Stomach smooth muscle (tissue), 2 donors: ENCODE measurements at regions not wholly inside any gene's neighbourhood (a gene's known extent, or its start where the extent isn't known, plus 50 kb on each side); places are given as distances from the start of the nearest gene placed in this dataset.

Source experiments
- H3K27ac ChIP-seq: one replicate; pipeline ENCODE4 v1.7.0; 2013; ENCODE audit warnings: mild to moderate bottlenecking, low read length, inconsistent platforms
- H3K27me3 ChIP-seq, 2 donors: one replicate each; pipeline ENCODE4 v1.7.0; 2013; ENCODE audit warnings: low read length in 2 of 2; ENCODE audit not compliant: insufficient read depth in 2 of 2, control insufficient read depth in 1 of 2
- H3K36me3 ChIP-seq, 2 donors: one replicate each; pipeline ENCODE4 v1.7.0; 2013; ENCODE audit warnings: low read length in 2 of 2; ENCODE audit not compliant: control insufficient read depth in 2 of 2, insufficient read depth in 2 of 2
- H3K4me1 ChIP-seq: one replicate; pipeline ENCODE4 v1.7.0; 2013; ENCODE audit warnings: low read length; ENCODE audit not compliant: control insufficient read depth, insufficient read depth
- H3K4me3 ChIP-seq, 2 donors: one replicate each; pipeline ENCODE4 v1.7.0; 2013; ENCODE audit warnings: low read length in 2 of 2
- H3K9ac ChIP-seq, 2 donors: one replicate each; pipeline ENCODE4 v1.7.0; 2013; ENCODE audit warnings: low read length in 2 of 2, mild to moderate bottlenecking in 1 of 2
- H3K9me3 ChIP-seq, 2 donors: one replicate each; pipeline ENCODE4 v1.7.0; 2013; ENCODE audit warnings: low read length in 2 of 2; ENCODE audit not compliant: control insufficient read depth in 2 of 2
- donor health status: healthy.
- donor health status: Pancreatic carcinoma.

DNA sequence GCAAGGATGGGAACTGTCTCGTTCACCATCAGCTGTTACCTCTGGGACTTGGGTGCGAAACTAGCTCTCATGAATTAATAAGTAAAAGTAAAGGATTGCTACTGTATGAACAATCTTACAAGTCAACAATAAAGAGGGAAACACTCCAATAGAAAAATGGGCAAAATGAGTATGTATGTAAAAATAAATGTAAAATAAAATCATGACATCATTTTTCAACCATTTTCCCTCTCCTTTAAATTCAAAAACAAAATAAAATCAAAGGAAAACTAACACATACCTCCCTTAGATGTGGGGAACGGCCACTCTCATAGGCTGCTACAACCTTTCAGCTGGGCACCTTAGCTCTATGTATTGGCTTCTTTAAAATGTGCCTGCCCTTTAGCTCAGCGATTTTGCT, 389.7 kb upstream of the ARID1B start:
- Histone ChIP-seq H3K36me3 (no peaks in the 10 kb centered on the region), H3K9me3 (no peaks in the 10 kb centered on the region), H3K4me1 (no peaks in the 10 kb centered on the region), H3K9ac (no peak overlapping the region), H3K4me3 (no peak overlapping the region), H3K27ac (no peak overlapping the region), H3K27me3 (peaks cover 0 to 2% of the 10 kb centered on the region in 2 donors)

DNA sequence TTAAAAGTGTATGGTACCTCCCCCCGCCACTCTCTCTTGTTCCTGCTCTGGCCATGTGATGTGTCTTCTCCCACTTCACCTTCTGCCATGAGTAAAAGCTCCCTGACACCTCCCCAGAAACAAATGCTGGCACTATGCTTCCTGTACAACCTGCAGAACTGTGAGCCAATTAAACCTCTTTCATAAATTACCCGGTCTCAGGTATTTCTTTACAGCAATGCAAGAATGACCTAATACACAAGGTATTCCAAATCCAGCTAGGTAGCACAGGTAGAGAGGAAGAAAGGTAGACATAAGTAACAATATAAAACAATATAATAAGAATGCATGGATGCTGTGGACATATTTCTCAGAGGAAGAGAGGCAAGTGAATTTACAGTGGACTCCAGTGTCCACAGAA, 394.1 kb upstream of the ARID1B start:
- Histone ChIP-seq H3K36me3 (no peaks in the 10 kb centered on the region), H3K9ac (no peak overlapping the region), H3K27ac (no peak overlapping the region), H3K9me3 (no peaks in the 10 kb centered on the region), H3K4me1 (no peaks in the 10 kb centered on the region), H3K27me3 (no peaks in the 10 kb centered on the region), H3K4me3 (no peak overlapping the region)

DNA sequence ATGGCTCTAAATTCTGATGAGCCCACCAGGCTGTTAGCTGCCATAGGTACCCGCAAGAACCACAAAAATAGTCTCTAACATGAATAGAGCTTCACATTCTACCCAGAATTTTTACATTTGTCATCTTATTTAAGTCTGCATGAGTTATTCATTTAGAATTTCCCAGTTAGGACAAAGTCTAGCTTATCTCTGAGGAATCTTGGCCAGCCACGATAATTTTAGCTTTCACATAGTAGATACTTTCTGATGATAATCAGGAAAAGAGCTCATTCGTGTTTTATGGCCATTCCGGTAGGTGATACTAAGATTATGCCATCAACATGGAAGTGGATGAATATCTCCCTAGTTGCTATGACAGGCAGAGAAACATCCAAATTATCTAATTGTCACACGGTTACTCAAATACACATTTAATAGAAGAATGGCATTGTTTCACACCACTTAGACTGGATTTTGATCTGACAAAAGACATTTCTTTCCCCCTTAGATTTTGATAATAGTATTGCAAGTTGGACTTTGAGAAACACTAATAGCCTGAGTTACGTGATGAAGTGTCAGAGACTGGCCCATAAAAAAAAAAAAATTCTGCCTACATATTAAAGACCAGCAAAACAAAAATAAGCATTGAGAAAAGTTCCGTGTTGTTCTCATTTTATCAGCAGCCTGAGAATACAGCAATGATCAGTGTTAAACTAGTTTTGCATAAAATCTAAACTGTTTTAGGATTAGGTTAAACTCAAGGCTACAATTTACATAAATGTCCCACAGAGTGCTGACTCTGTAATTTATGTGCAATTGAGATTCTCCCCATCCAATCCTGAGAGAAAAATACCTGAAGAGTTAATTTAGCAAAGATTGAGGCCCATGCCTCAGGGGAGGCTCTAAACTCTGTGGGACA, 397.5 kb upstream of the ARID1B start:
- no peaks in the 10 kb centered on the region for H3K4me1 ChIP-seq
- no peaks in the 10 kb centered on the region for H3K9me3 ChIP-seq
- H3K27me3 ChIP-seq: no peaks in the 10 kb centered on the region
- no peaks in the 10 kb centered on the region for H3K36me3 ChIP-seq
- H3K27ac ChIP-seq: no peak overlapping the region
- no peak overlapping the region for H3K4me3 ChIP-seq
- H3K9ac ChIP-seq: no peak overlapping the region

DNA sequence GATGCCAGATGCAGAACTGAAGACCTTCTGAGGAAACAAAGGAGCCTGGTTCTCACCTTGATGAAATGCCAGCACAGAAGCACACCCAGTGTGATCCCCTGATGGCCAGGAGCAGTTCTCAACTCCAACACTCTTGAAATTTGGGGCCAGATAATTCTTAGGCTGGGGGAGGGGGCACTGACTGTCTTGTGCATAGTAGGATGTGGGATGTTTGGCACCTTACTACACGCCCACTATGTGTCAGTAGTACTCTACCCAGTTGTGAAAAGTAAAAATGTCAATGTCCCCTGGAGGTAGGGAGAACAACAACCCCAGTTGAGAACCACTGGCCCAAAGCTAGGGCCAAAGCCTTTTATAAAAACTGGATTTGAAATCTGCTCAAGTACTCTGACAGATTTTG, 398.3 kb upstream of the ARID1B start:
- Histone ChIP-seq H3K36me3 (no peaks in the 10 kb centered on the region), H3K27ac (no peak overlapping the region), H3K9me3 (no peaks in the 10 kb centered on the region)

DNA sequence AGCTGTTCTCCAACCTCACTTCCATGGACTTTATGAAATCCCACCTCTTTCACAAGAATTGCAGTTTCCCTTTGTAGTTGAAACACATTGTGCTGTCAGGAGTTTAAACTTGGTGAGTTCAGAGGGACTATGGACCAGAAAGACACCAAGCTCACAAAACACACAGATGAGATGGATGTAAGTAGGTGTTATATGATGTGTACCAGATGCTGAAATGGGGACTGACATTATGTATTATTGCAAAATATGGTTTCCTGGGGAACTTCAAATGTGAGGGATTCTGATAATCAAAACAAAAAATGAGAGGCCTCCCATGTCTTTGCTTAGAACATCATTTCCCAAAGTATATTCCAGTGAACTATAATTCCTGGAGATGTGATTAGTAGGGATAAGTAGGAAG, 401.1 kb upstream of the ARID1B start:
- Histone ChIP-seq H3K9ac (no peak overlapping the region), H3K4me3 (no peak overlapping the region), H3K36me3 (no peaks in the 10 kb centered on the region), H3K4me1 (no peaks in the 10 kb centered on the region), H3K27me3 (no peaks in the 10 kb centered on the region), H3K27ac (no peak overlapping the region), H3K9me3 (no peaks in the 10 kb centered on the region)

More for the DNA sequence above, 398.3 kb upstream of the ARID1B start:
- Histone ChIP-seq H3K4me1 (no peaks in the 10 kb centered on the region), H3K9ac (no peak overlapping the region), H3K27me3 (no peaks in the 10 kb centered on the region), H3K4me3 (no peak overlapping the region)

DNA sequence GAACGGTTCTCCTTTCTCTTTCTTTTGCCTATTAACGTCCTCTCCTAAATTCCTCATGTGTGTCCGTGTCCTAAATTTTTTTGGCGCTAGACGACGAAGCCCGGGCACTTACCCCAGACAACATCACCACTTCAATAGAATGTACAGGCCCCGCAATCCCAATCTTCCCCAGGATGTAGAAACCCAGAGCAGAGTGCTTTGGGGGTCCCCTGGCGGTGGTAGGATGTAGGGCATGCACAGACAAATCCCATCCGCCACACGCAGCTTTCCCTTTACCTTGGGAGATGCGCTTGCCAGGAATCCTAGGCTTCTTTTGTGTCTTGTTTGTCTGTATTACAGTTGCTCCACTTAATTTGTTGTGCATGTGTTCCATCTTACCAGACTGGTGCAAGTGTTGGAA, 417.3 kb upstream of the ARID1B start:
- Histone ChIP-seq H3K27ac (no peak overlapping the region), H3K4me3 (no peak overlapping the region), H3K9ac (no peak overlapping the region), H3K27me3 (no peaks in the 10 kb centered on the region), H3K36me3 (no peaks in the 10 kb centered on the region), H3K4me1 (no peaks in the 10 kb centered on the region), H3K9me3 (peaks cover 0 to 4% of the 10 kb centered on the region in 2 donors)

DNA sequence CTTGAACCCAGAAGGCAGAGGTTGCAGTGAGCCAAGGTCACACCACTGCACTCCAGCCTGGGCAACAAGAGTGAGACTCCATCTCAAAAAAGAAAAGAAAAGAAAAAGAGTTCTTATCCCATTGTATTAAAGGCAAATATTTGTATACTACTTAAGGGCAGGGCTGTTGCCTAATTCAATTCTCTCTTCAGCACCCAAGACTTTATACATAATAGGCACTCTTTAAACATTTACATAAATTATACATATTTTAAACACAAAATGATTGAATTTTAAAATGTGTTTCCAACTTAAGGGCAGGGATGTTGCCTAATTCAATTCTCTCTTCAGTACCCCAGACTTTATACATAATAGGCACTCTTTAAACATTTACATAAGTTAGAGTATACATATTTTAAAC, 424.3 kb upstream of the ARID1B start:
- Histone ChIP-seq H3K9me3 (no peaks in the 10 kb centered on the region), H3K9ac (no peak overlapping the region), H3K36me3 (no peaks in the 10 kb centered on the region), H3K27me3 (no peaks in the 10 kb centered on the region), H3K4me3 (no peak overlapping the region), H3K27ac (no peak overlapping the region), H3K4me1 (no peaks in the 10 kb centered on the region)

DNA sequence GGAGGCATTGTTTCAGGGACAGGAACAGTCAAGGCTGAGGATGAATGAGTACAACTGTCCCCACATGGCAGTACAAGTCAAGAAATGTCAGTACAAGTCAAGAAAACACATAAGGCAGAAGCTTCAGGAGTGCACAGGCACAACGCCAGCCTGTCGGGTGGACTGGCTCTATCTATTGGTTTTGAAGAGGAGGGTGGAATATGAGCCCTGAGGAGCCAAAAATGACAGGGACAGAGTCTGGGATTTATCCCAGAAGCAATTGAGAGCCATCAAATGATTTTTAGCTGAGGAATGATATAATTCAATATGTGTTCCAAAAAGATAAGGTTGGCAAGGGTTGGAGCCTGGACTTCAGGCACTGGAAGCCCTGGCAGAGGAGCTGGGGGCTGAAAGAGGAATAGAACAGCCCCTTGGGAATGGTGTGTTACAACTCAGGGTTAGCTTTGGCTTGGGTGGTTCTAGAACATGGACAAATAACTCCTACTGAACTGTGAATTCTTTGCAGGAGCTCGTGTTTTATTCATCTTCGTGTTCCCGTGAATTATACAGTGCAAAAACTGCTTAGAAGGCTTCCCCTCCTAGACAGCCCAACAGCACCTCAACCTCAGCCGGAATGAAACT, 425.7 kb upstream of the ARID1B start:
- no peak overlapping the region for H3K9ac ChIP-seq
- H3K4me3 ChIP-seq: no peak overlapping the region
- H3K9me3 ChIP-seq: no peaks in the 10 kb centered on the region
- H3K27me3 ChIP-seq: no peaks in the 10 kb centered on the region
- H3K36me3 ChIP-seq: no peaks in the 10 kb centered on the region
- H3K27ac ChIP-seq: no peak overlapping the region
- H3K4me1 ChIP-seq: no peaks in the 10 kb centered on the region

DNA sequence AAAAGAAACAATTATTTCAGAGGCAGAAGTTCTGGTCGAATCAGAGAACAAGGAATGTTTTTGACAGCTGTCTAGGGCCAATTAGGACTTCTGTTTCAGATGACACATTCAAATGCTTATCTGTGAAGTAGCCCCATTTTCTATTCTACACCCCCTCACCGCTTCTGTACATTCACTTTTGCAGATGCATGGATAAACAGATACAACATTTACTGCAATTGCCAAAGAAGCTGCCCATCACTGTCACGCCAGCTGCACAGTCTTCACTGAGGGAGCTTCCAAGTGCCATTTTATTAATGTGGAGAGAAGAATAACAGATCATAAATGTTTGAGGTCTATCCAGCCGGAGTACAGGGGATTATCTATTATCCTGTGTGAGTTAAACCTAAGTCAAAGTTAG, 426.8 kb upstream of the ARID1B start:
- Histone ChIP-seq H3K9me3 (no peaks in the 10 kb centered on the region), H3K27me3 (no peaks in the 10 kb centered on the region), H3K36me3 (no peaks in the 10 kb centered on the region), H3K27ac (no peak overlapping the region), H3K9ac (no peak overlapping the region), H3K4me3 (no peak overlapping the region), H3K4me1 (no peaks in the 10 kb centered on the region)

DNA sequence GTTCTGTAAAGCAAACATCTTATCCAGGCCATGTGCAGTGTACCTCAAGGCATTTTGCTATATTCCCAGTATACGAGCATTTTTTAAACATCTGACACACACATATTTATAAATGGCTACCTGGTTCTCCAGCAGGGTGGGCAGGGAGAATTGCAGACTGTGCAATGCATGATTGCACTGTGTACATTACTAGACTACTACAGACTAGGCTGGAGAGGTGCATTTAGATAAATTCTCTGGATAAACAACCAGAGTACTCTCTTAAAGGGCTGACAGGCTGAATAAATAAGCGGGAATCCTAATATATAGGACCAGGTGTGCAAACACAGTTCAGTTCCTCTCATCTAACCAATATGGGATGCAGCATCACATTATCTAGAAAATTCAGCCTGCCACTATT, 428.3 kb upstream of the ARID1B start:
- no peaks in the 10 kb centered on the region for H3K9me3 ChIP-seq
- H3K4me3 ChIP-seq: no peak overlapping the region

DNA sequence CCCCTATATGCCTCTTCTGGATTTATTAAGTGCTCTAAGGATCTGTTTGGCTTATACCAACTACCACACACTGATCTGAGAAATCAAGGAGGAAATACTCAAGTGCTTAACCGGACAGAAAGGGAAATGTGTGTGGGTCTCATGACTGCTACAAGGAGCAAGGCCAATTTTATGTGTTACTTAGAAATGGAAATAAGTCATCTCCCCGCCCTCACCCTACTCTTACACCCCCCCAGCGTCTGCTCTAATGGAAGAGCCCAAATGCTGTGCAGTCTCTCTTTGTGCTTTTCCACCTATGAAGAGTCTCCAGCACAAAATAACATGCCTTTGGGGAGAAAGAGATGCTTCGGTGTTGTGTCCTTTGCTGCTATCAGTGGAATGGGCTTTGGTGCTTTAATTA, 428.8 kb upstream of the ARID1B start:
- no peak overlapping the region for H3K27ac ChIP-seq
- H3K27me3 ChIP-seq: no peaks in the 10 kb centered on the region
- no peaks in the 10 kb centered on the region for H3K9me3 ChIP-seq
- H3K4me1 ChIP-seq: no peaks in the 10 kb centered on the region
- H3K4me3 ChIP-seq: no peak overlapping the region
- no peaks in the 10 kb centered on the region for H3K36me3 ChIP-seq
- no peak overlapping the region for H3K9ac ChIP-seq

More for the DNA sequence above, 428.3 kb upstream of the ARID1B start:
- Histone ChIP-seq H3K4me1 (no peaks in the 10 kb centered on the region), H3K27me3 (no peaks in the 10 kb centered on the region), H3K9ac (no peak overlapping the region), H3K36me3 (no peaks in the 10 kb centered on the region), H3K27ac (no peak overlapping the region)
